H9 (cell line): ENCODE measurements at regions not wholly inside any gene's neighbourhood (a gene's known extent, or its start where the extent isn't known, plus 50 kb on each side); places are given as distances from the start of the nearest gene placed in this dataset.

ENCODE experiments used
- DNase-seq: peaks from one replicate; pipeline ENCODE4 v3.0.0-alpha.2; 2017
- H2AFZ ChIP-seq: one replicate; pipeline ENCODE4 v1.6.1; 2013; ENCODE audit warnings: mild to moderate bottlenecking, low read length, control low read depth, moderate library complexity
- H2AK5ac ChIP-seq: 2 replicates; pipeline ENCODE4 v1.6.1; 2013; ENCODE audit warnings: low read length, control low read depth, mixed read lengths; ENCODE audit not compliant: insufficient read length
- H2BK120ac ChIP-seq: one replicate; pipeline ENCODE4 v1.6.1; 2013; ENCODE audit warnings: low read depth, mild to moderate bottlenecking, low read length, control low read depth, inconsistent platforms; ENCODE audit not compliant: poor library complexity, severe bottlenecking
- H2BK12ac ChIP-seq: 2 replicates; pipeline ENCODE4 v1.6.1; 2013; ENCODE audit warnings: low read length, control low read depth, mixed read lengths, low read depth; ENCODE audit not compliant: insufficient read length
- H2BK15ac ChIP-seq: 2 replicates; pipeline ENCODE4 v1.6.1; 2013; ENCODE audit warnings: low read depth, low read length, control low read depth
- H2BK20ac ChIP-seq: one replicate; pipeline ENCODE4 v1.6.1; 2013; ENCODE audit warnings: low read depth, mild to moderate bottlenecking, low read length, control low read depth, inconsistent platforms; ENCODE audit not compliant: poor library complexity, severe bottlenecking
- H2BK5ac ChIP-seq: 2 replicates; pipeline ENCODE4 v1.6.1; 2013; ENCODE audit warnings: low read length, control low read depth, mixed read lengths; ENCODE audit not compliant: insufficient read length
- H3K14ac ChIP-seq: 2 replicates; pipeline ENCODE4 v1.6.1; 2013; ENCODE audit warnings: low read length, control low read depth; ENCODE audit not compliant: insufficient read depth
- H3K18ac ChIP-seq: 2 replicates; pipeline ENCODE4 v1.6.1; 2013; ENCODE audit warnings: low read depth, mild to moderate bottlenecking, mixed read lengths, low read length, control low read depth; ENCODE audit not compliant: insufficient read length
- H3K23ac ChIP-seq: 2 replicates; pipeline ENCODE4 v1.6.1; 2013; ENCODE audit warnings: low read length, control low read depth, mixed read lengths, low read depth; ENCODE audit not compliant: insufficient read length
- H3K23me2 ChIP-seq: 2 replicates; pipeline ENCODE4 v1.6.1; 2013; ENCODE audit warnings: low read depth, mild to moderate bottlenecking, mixed read lengths, low read length, control low read depth; ENCODE audit not compliant: insufficient read length, poor library complexity, severe bottlenecking
- H3K27ac ChIP-seq: 2 replicates; pipeline ENCODE4 v1.5.1; 2013; ENCODE audit warnings: low read length, control low read depth, mixed read lengths, low read depth; ENCODE audit not compliant: insufficient read length
- H3K27me3 ChIP-seq: 2 replicates; pipeline ENCODE4 v1.6.1; 2013; ENCODE audit warnings: low read length, control low read depth, inconsistent platforms; ENCODE audit not compliant: insufficient read depth
- H3K4ac ChIP-seq: 2 replicates; pipeline ENCODE4 v1.6.1; 2013; ENCODE audit warnings: low read depth, mild to moderate bottlenecking, control low read depth, inconsistent platforms, low read length, moderate library complexity
- H3K4me1 ChIP-seq: 2 replicates; pipeline ENCODE4 v1.6.1; 2013; ENCODE audit warnings: low read length, control low read depth, inconsistent platforms; ENCODE audit not compliant: insufficient read depth
- H3K4me2 ChIP-seq: 2 replicates; pipeline ENCODE4 v1.6.1; 2013; ENCODE audit warnings: low read length, control low read depth, mixed read lengths; ENCODE audit not compliant: insufficient read length, insufficient read depth
- H3K56ac ChIP-seq: 2 replicates; pipeline ENCODE4 v1.6.1; 2013; ENCODE audit warnings: low read depth, mild to moderate bottlenecking, mixed read lengths, low read length, control low read depth; ENCODE audit not compliant: insufficient read length
- H3K79me1 ChIP-seq: 2 replicates; pipeline ENCODE4 v1.6.1; 2013; ENCODE audit warnings: low read depth, mild to moderate bottlenecking, moderate library complexity, low read length, control low read depth, inconsistent platforms; ENCODE audit not compliant: insufficient read depth, poor library complexity, severe bottlenecking
- H3K79me2 ChIP-seq: 2 replicates; pipeline ENCODE4 v1.6.1; 2013; ENCODE audit warnings: low read length, control low read depth, inconsistent platforms; ENCODE audit not compliant: insufficient read depth
- H3K9ac ChIP-seq: 2 replicates; pipeline ENCODE4 v1.6.1; 2013; ENCODE audit warnings: low read length, control low read depth, mixed read lengths; ENCODE audit not compliant: insufficient read length; ENCODE audit errors: extremely low read depth
- H3K9me3 ChIP-seq: one replicate; pipeline ENCODE4 v1.6.1; 2013; ENCODE audit warnings: low read depth, low read length, inconsistent platforms; ENCODE audit not compliant: control insufficient read depth
- H3T11ph ChIP-seq: one replicate; pipeline ENCODE4 v1.6.1; 2013; ENCODE audit warnings: mild to moderate bottlenecking, low read length, control low read depth, inconsistent platforms
- H4K20me1 ChIP-seq: one replicate; pipeline ENCODE4 v1.6.1; 2013; ENCODE audit not compliant: control insufficient read depth, insufficient read length, insufficient read depth
- H4K5ac ChIP-seq: 2 replicates; pipeline ENCODE4 v1.6.1; 2013; ENCODE audit warnings: low read depth, mild to moderate bottlenecking, mixed read lengths, low read length, control low read depth; ENCODE audit not compliant: insufficient read length
- H4K8ac ChIP-seq: replicated peaks from 2 replicates; pipeline ENCODE4 v1.6.1; 2013; ENCODE audit warnings: low read length, control low read depth, mixed read lengths, low read depth; ENCODE audit not compliant: insufficient read length
- H4K91ac ChIP-seq: 2 replicates; pipeline ENCODE4 v1.6.1; 2013; ENCODE audit warnings: low read depth, mild to moderate bottlenecking, moderate library complexity, mixed read lengths, low read length, control low read depth; ENCODE audit not compliant: insufficient read length
- H3K27ac Mint-ChIP-seq, 3 experiments: 2 replicates in 2 of 3; 3 replicates in 1 of 3; pipeline ENCODE4 v1.8.0; 2020 to 2021; ENCODE audit warnings: mixed read lengths in 3 of 3, mild to moderate bottlenecking in 1 of 3, moderate library complexity in 1 of 3
- H3K27me3 Mint-ChIP-seq: 2 replicates; pipeline ENCODE4 v1.8.0; 2021; ENCODE audit warnings: low read depth, mild to moderate bottlenecking, moderate library complexity, mixed read lengths
- H3K36me3 Mint-ChIP-seq, 3 experiments: 2 replicates in 2 of 3; 3 replicates in 1 of 3; pipeline ENCODE4 v1.8.0; 2020 to 2021; ENCODE audit warnings: low read depth in 3 of 3, mixed read lengths in 3 of 3; ENCODE audit not compliant: insufficient read depth in 1 of 3
- H3K4me1 Mint-ChIP-seq, 2 experiments: 2 replicates each; pipeline ENCODE4 v1.8.0; 2020; ENCODE audit warnings: mixed read lengths in 2 of 2
- H3K4me3 Mint-ChIP-seq, 2 experiments: 2 replicates in 1 of 2; 3 replicates in 1 of 2; pipeline ENCODE4 v1.8.0; 2020 to 2021; ENCODE audit warnings: mild to moderate bottlenecking in 2 of 2, mixed read lengths in 2 of 2, moderate library complexity in 1 of 2
- H3K9me3 Mint-ChIP-seq, 2 experiments: 2 replicates in 1 of 2; 3 replicates in 1 of 2; pipeline ENCODE4 v1.8.0; 2020; ENCODE audit warnings: mild to moderate bottlenecking in 2 of 2, mixed read lengths in 2 of 2, moderate library complexity in 1 of 2
- WGBS: extraction: QIAGEN DNeasy Blood & Tissue Kit; methylation state at CpG from one replicate; pipeline ENCODE4 v1.1.7; 2013; ENCODE audit warnings: missing lambda C conversion rate, low lambda C conversion rate, mixed read lengths; ENCODE audit not compliant: insufficient read length; ENCODE audit errors: extremely low coverage; 5-methylcytosine and 5-hydroxymethylcytosine counted together
- TF ChIP-seq, protein P1 (sequence below): fragments of 200-600 bp; sonication (generic); conservative IDR thresholded peaks from 3 replicates; pipeline ENCODE4 v1.8.0; 2021; ENCODE audit warnings: antibody characterized with exemption, mild to moderate bottlenecking

DNA sequence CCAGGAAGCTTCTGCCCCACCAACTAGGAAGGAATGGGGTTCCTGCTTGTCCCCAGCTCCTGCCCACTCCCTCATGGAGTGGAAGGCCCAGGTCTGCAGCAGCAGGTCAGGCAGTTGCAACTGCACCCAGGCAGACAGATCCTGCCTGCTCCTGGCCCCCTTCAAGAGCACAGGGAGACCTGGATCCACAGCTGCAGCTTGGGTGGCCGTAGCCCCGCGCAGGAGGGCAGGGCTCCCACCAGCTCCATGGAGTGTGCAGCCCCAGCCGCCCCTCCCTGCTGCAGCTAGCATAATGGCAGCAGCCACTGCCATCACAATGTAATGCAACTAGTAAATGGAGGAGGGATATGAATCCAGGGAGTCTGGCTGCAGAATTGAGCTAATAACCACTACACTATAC lies 187.5 kb upstream of the PLET1 start:
- H3K27me3 ChIP-seq, result no peaks in the 10 kb centered on the region
- H3K4ac ChIP-seq, result no peak overlapping the region
- no peak overlapping the region for H3T11ph ChIP-seq
- no peak overlapping the region for H3K23ac ChIP-seq
- no peak overlapping the region for H3K4me3 Mint-ChIP-seq
- H4K8ac ChIP-seq, result no peak overlapping the region
- no peak overlapping the region for H3K27ac ChIP-seq
- no peaks in the 10 kb centered on the region for H4K20me1 ChIP-seq
- no peak overlapping the region for H3K4me2 ChIP-seq
- TF ChIP-seq, protein P1, sequence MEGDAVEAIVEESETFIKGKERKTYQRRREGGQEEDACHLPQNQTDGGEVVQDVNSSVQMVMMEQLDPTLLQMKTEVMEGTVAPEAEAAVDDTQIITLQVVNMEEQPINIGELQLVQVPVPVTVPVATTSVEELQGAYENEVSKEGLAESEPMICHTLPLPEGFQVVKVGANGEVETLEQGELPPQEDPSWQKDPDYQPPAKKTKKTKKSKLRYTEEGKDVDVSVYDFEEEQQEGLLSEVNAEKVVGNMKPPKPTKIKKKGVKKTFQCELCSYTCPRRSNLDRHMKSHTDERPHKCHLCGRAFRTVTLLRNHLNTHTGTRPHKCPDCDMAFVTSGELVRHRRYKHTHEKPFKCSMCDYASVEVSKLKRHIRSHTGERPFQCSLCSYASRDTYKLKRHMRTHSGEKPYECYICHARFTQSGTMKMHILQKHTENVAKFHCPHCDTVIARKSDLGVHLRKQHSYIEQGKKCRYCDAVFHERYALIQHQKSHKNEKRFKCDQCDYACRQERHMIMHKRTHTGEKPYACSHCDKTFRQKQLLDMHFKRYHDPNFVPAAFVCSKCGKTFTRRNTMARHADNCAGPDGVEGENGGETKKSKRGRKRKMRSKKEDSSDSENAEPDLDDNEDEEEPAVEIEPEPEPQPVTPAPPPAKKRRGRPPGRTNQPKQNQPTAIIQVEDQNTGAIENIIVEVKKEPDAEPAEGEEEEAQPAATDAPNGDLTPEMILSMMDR, result no peak
- peaks cover 6 to 10% of the 10 kb centered on the region in 2 experiments; a peak in 3 of 5 replicates for H3K9me3 Mint-ChIP-seq
- no peak overlapping the region for H3K14ac ChIP-seq
- peaks cover 4 to 5% of the 10 kb centered on the region in 2 experiments for H3K4me1 Mint-ChIP-seq
- H4K91ac ChIP-seq, result no peak overlapping the region
- H2BK15ac ChIP-seq, result no peak overlapping the region
- no peak overlapping the region for H3K27ac Mint-ChIP-seq
- H2BK5ac ChIP-seq, result no peak overlapping the region
- no peak overlapping the region for H2AK5ac ChIP-seq
- no peaks in the 10 kb centered on the region for H3K79me1 ChIP-seq
- no peak overlapping the region for H2AFZ ChIP-seq
- H3K9me3 ChIP-seq, result no peaks in the 10 kb centered on the region
- no peak overlapping the region for H3K18ac ChIP-seq
- H3K9ac ChIP-seq, result no peak overlapping the region
- H3K4me1 ChIP-seq, result no peaks in the 10 kb centered on the region
- no peak for DNase-seq
- no peak overlapping the region for H2BK120ac ChIP-seq
- no peak overlapping the region for H2BK20ac ChIP-seq
- H4K5ac ChIP-seq, result no peak overlapping the region
- no peak overlapping the region for H3K56ac ChIP-seq
- H3K36me3 Mint-ChIP-seq, result no peaks in the 10 kb centered on the region; a peak in 1 of 7 replicates
- WGBS, result no CpG with 5 or more reads among the region's 4 CpGs
- no peaks in the 10 kb centered on the region for H3K79me2 ChIP-seq
- H2BK12ac ChIP-seq, result no peak overlapping the region
- H3K23me2 ChIP-seq, result no peaks in the 10 kb centered on the region
- H3K27me3 Mint-ChIP-seq, result peaks cover 13% of the 10 kb centered on the region
